ENCODE measurements at regions not wholly inside any gene's neighbourhood (a gene's known extent, or its start where the extent isn't known, plus 50 kb on each side); places are given as distances from the start of the nearest gene placed in this dataset.

DNA sequence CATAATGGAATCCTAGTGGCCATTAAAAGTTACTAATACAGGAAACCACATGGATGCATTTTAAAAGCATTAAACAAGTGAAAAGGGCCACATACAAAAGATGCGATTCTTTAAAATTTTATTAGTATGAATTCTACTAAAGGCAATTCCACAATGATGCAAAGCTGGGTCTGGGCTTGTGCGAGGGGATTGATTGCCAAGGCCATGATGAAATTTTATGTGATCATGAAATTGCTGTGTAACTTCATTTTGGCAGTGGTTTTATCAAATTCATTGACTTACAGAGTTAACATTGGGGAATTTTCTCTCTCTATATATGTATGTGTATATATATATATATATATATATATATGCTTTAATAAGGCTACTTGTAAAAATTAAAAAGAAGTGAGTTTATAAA is 1142.5 kb upstream of the IGFBP7 start:
- FAIRE-seq (no peak), DNase-seq (ENCODE audit: extremely low spot score, insufficient read length, low read depth) (no peak)

- DNase-seq (ENCODE audit: extremely low spot score, insufficient read length, low read depth) (no peak), FAIRE-seq (no peak)
These were observed 1137.6 kb upstream of the IGFBP7 start for GRCh38 chr4:58247792-58248191.

DNA sequence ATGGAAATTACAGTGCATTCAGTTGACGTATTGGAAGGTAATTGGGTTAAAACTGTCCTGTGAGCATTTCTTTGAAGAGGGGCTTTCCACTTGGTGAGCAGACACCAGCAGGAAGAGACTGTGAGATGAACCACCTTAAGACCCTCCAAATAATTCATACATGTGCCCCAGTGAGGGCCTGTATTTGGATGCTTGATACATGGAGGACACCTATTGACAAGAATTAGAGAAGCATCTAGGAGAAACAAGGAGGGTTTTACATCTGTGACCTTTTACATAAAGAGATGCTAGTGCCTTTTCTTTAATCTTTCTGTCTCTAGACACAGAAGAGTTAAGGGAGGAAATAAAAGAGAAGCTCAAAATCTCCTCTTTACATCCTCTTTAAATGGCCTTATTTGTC is 1115.3 kb upstream of the IGFBP7 start:
- FAIRE-seq (no peak), DNase-seq (ENCODE audit: extremely low spot score, insufficient read length, low read depth) (no peak)

GRCh38 chr4:58219179-58219578 is 1109.0 kb upstream of the IGFBP7 start:
- no peak for FAIRE-seq
- DNase-seq (ENCODE audit: extremely low spot score, insufficient read length, low read depth), result no peak

- FAIRE-seq (no peak), DNase-seq (ENCODE audit: extremely low spot score, insufficient read length, low read depth) (no peak)
These were observed 1106.3 kb upstream of the IGFBP7 start for GRCh38 chr4:58216461-58216860.

- no peak for DNase-seq (ENCODE audit: extremely low spot score, insufficient read length, low read depth)
- FAIRE-seq, result no peak
These were observed 1104.2 kb upstream of the IGFBP7 start for GRCh38 chr4:58214376-58214775.

DNA sequence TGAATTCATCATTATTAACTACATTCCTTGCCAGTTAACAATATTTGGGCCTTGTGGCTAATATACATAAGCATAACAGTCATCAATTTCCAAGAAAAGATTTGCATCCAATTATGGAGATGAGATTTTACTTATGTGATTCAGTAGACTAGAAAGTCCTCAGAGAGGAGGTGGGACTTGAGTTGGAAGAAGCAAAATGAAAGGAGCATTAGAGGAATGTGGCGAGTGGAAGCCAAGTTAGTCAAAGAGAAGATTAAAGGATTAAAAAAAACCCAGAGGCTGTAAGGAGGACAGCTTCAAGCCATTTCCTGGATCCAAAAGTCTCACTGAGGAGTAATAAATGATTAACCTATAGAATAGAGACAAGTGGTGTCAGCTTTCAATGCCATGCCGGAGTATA is 1099.4 kb upstream of the IGFBP7 start:
- no peak for FAIRE-seq
- DNase-seq (ENCODE audit: extremely low spot score, insufficient read length, low read depth), result no peak

- FAIRE-seq, result no peak
These were observed 1098.8 kb upstream of the IGFBP7 start for GRCh38 chr4:58209001-58209400.

GRCh38 chr4:58205446-58206235 is 1095.5 kb upstream of the IGFBP7 start:
- DNase-seq (ENCODE audit: extremely low spot score, insufficient read length, low read depth), result no peak
- FAIRE-seq, result no peak

More at GRCh38 chr4:58209001-58209400, 1098.8 kb upstream of the IGFBP7 start:
- DNase-seq (ENCODE audit: extremely low spot score, insufficient read length, low read depth), result no peak

GRCh38 chr4:58192217-58192616 is 1082.0 kb upstream of the IGFBP7 start:
- DNase-seq (ENCODE audit: extremely low spot score, insufficient read length, low read depth), result no peak
- no peak for FAIRE-seq

DNA sequence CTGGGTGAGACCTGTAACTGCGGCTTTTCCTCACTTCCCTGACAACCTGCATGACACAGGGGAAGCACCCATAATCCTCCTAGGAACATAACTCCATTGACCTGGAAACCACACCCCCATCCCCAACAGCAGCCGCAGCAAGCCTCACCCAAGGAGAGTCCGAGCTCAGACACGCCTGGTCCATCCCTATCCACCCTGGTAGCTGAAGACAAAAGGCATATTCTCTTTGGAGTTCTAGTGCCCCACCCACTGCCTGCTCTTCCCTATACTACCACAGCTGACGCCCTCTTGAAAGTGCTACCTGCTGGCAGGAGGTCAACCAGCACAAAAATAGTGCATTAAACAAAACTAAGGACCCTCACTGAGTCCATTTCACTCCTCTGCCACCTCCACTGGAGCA is 1080.9 kb upstream of the IGFBP7 start:
- no peak for FAIRE-seq

DNA sequence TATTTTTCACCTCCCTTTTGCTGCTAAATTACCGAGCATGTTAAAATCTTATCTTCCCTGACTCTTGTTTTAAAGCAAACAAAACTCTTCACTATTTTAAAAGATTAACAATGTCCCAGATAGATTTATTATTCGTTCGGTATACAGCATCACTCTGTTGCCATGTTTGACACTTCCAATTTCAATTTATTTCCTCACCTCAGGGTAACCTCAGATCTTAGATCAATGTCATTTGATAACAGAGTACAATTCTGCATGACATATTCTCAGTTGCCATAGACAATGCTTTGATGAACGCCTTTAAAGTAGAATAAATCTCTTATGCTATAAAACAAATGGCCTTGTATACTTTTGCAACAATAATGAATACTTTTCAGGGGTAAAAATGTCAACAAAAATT is 1078.1 kb upstream of the IGFBP7 start:
- DNase-seq (ENCODE audit: extremely low spot score, insufficient read length, low read depth) (no peak), FAIRE-seq (no peak)

More for the DNA sequence above, 1080.9 kb upstream of the IGFBP7 start:
- DNase-seq (ENCODE audit: extremely low spot score, insufficient read length, low read depth), result no peak

DNA sequence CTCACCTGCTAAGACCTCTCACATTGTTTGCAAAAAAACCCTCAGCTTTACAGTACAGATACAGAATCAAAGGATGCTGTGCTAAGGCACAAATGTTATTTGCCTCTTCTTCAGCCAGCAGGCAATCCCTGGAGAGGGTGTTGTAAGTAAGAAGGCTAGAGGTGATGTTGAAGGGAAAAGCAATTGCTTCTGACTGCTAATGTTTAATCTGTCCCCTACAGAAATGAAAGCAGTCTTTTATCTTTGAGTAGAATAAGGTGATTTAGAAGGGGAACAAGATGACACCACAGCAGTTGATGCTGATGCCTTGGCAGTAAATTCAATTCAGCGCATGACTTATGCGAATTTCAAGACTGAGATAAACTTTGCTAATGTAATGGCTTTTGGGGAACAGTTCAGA is 1064.8 kb upstream of the IGFBP7 start:
- FAIRE-seq (no peak), DNase-seq (ENCODE audit: extremely low spot score, insufficient read length, low read depth) (no peak)

GRCh38 chr4:58166490-58166889 is 1056.3 kb upstream of the IGFBP7 start:
- DNase-seq (ENCODE audit: extremely low spot score, insufficient read length, low read depth) (no peak), FAIRE-seq (no peak)

DNA sequence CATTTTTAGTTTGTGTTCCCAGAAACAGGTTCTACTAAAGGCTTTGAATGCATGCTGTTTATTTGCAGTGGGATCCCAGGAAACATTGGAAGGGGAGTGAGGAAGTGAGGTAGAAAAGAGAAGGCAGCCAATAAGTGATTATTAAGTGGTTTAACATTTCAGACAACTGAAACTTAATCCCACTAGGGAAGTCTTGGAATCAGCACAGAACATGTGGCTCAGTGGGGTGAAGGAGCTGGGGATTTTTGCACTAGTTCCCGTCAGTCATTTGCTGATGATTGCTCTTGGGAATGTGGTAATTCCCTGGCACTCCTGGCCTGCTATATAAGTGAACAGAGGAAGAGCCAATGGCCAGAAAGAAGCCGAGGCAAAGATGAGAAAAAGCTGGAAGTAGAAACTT is 1053.0 kb upstream of the IGFBP7 start:
- FAIRE-seq (no peak), DNase-seq (ENCODE audit: extremely low spot score, insufficient read length, low read depth) (no peak)

GRCh38 chr4:58149404-58150085 is 1039.4 kb upstream of the IGFBP7 start:
- DNase-seq (ENCODE audit: extremely low spot score, insufficient read length, low read depth) (no peak), FAIRE-seq (no peak)

GRCh38 chr4:58144721-58145120 is 1034.5 kb upstream of the IGFBP7 start:
- FAIRE-seq (no peak), DNase-seq (ENCODE audit: extremely low spot score, insufficient read length, low read depth) (no peak)

- no peak for FAIRE-seq
- DNase-seq (ENCODE audit: extremely low spot score, insufficient read length, low read depth), result no peak
These were observed 1028.8 kb upstream of the IGFBP7 start for GRCh38 chr4:58138786-58139668.

DNA sequence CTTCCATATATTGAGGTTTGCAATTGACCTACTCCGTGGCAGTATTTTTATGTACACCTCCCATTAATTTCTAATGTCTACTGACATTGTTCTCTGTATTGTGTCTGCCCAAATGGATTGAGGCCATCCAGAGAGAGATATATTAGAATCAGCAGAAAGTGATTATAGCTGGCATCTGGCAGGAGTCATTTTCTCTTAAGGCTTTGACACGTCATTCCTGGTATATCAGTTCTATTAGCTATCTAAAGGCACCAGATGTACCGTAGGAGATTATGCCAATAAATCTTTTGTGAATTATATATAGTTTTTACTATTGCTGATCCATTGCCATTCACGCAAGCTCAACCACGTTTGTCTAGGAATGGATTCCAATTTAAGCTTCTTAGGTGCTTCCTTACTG is 1026.4 kb upstream of the IGFBP7 start:
- DNase-seq (ENCODE audit: extremely low spot score, insufficient read length, low read depth) (no peak), FAIRE-seq (no peak)

- DNase-seq (ENCODE audit: extremely low spot score, insufficient read length, low read depth) (no peak), FAIRE-seq (no peak)
These were observed 1017.5 kb upstream of the IGFBP7 start for GRCh38 chr4:58127680-58128079.

GRCh38 chr4:58119298-58119697 is 1009.1 kb upstream of the IGFBP7 start:
- FAIRE-seq (no peak), DNase-seq (ENCODE audit: extremely low spot score, insufficient read length, low read depth) (no peak)

Measured in GM18507 (cell line).